ENCODE measurements at regions not wholly inside any gene's neighbourhood (a gene's known extent, or its start where the extent isn't known, plus 50 kb on each side); places are given as distances from the start of the nearest gene placed in this dataset.
"Not testable (repeated sequence)": the region's sequence is repeated elsewhere in the genome, so short reads cannot be mapped to it uniquely, and the experiment has no call there.

- ATAC-seq (no peak), DNase-seq (ENCODE audit: low spot score) (no peak)
Measured at GRCh38 chr4:62791386-62791785, 1591.3 kb downstream of the ADGRL3 start.

- DNase-seq (ENCODE audit: low spot score): no peak
- no peak for ATAC-seq
Measured at GRCh38 chr4:62771983-62772557, 1571.9 kb downstream of the ADGRL3 start.

GRCh38 chr4:62740296-62740695, 1540.2 kb downstream of the ADGRL3 start:
- no peak for ATAC-seq
- DNase-seq (ENCODE audit: low spot score): no peak

GRCh38 chr4:62717154-62717553, 1517.0 kb downstream of the ADGRL3 start:
- no peak for DNase-seq (ENCODE audit: low spot score)

GRCh38 chr4:62711575-62711974, 1511.4 kb downstream of the ADGRL3 start:
- ATAC-seq (no peak), DNase-seq (ENCODE audit: low spot score) (no peak)

More at GRCh38 chr4:62717154-62717553, 1517.0 kb downstream of the ADGRL3 start:
- no peak for ATAC-seq

GRCh38 chr4:62709618-62710252, 1509.6 kb downstream of the ADGRL3 start:
- DNase-seq (ENCODE audit: low spot score) (no peak), ATAC-seq (peak; percentile 63)

- ATAC-seq (no peak), DNase-seq (ENCODE audit: low spot score) (no peak)
Measured at GRCh38 chr4:62706423-62706822, 1506.3 kb downstream of the ADGRL3 start.

- no peak for ATAC-seq
- DNase-seq (ENCODE audit: low spot score): no peak
Measured at GRCh38 chr4:62683799-62684566, 1483.9 kb downstream of the ADGRL3 start.

- ATAC-seq (no peak), DNase-seq (ENCODE audit: low spot score) (no peak)
Measured at GRCh38 chr4:62676962-62677361, 1476.8 kb downstream of the ADGRL3 start.

GRCh38 chr4:62670514-62670913, 1470.4 kb downstream of the ADGRL3 start:
- no peak for DNase-seq (ENCODE audit: low spot score)
- ATAC-seq: no peak

GRCh38 chr4:62661821-62662220, 1461.7 kb downstream of the ADGRL3 start:
- DNase-seq (ENCODE audit: low spot score) (no peak), ATAC-seq (no peak)

- DNase-seq (ENCODE audit: low spot score) (no peak), ATAC-seq (no peak)
Measured at GRCh38 chr4:62656006-62656405, 1455.9 kb downstream of the ADGRL3 start.

- ATAC-seq: no peak
- DNase-seq (ENCODE audit: low spot score): no peak
Measured at GRCh38 chr4:62644372-62644771, 1444.2 kb downstream of the ADGRL3 start.

- DNase-seq (ENCODE audit: low spot score) (no peak), ATAC-seq (no peak)
Measured at GRCh38 chr4:62640296-62640695, 1440.2 kb downstream of the ADGRL3 start.

GRCh38 chr4:62627671-62628070, 1427.5 kb downstream of the ADGRL3 start:
- DNase-seq (ENCODE audit: low spot score) (no peak), ATAC-seq (no peak)

GRCh38 chr4:62627141-62627540, 1427.0 kb downstream of the ADGRL3 start:
- DNase-seq (ENCODE audit: low spot score) (no peak), ATAC-seq (no peak)

GRCh38 chr4:62622089-62622488, 1422.0 kb downstream of the ADGRL3 start:
- ATAC-seq (no peak), DNase-seq (ENCODE audit: low spot score) (no peak)

- DNase-seq (ENCODE audit: low spot score): no peak
- no peak for ATAC-seq
Measured at GRCh38 chr4:62619971-62620370, 1419.8 kb downstream of the ADGRL3 start.

GRCh38 chr4:62618042-62618441, 1417.9 kb downstream of the ADGRL3 start:
- no peak for DNase-seq (ENCODE audit: low spot score)
- ATAC-seq: no peak

GRCh38 chr4:62601737-62602136, 1401.6 kb downstream of the ADGRL3 start:
- no peak for ATAC-seq
- DNase-seq (ENCODE audit: low spot score): no peak

- not testable (repeated sequence) for DNase-seq (ENCODE audit: low spot score); ATAC-seq
Measured at GRCh38 chr4:62595265-62595664, 1395.1 kb downstream of the ADGRL3 start.

- ATAC-seq (no peak), DNase-seq (ENCODE audit: low spot score) (no peak)
Measured at GRCh38 chr4:62591756-62592155, 1391.6 kb downstream of the ADGRL3 start.

Data from left lobe of liver (tissue), 2 donors.